Mesothelial cell of epicardium (in vitro differentiated cells): ENCODE measurements at regions not wholly inside any gene's neighbourhood (a gene's known extent, or its start where the extent isn't known, plus 50 kb on each side); places are given as distances from the start of the nearest gene placed in this dataset.

Experiments used
- DNase-seq, 2 experiments: peaks; one replicate each; pipeline ENCODE4 v3.0.0; 2021; ENCODE audit warnings: low spot score in 2 of 2; ENCODE audit not compliant: unreplicated experiment in 2 of 2
- H3K27ac Mint-ChIP-seq: 2 replicates; pipeline ENCODE4 v1.8.0; 2021; ENCODE audit warnings: mixed read lengths
- H3K27me3 Mint-ChIP-seq: 2 replicates; pipeline ENCODE4 v1.8.0; 2021; ENCODE audit warnings: low read depth, mixed read lengths
- H3K36me3 Mint-ChIP-seq: 2 replicates; pipeline ENCODE4 v1.8.0; 2021; ENCODE audit warnings: mixed read lengths
- H3K4me1 Mint-ChIP-seq: 2 replicates; pipeline ENCODE4 v1.8.0; 2021; ENCODE audit warnings: mixed read lengths
- H3K4me3 Mint-ChIP-seq: 2 replicates; pipeline ENCODE4 v1.8.0; 2021; ENCODE audit warnings: mild to moderate bottlenecking, moderate library complexity, mixed read lengths
- H3K9me3 Mint-ChIP-seq: 2 replicates; pipeline ENCODE4 v1.8.0; 2021; ENCODE audit warnings: mixed read lengths
- CTCF ChIP-seq: fragments of 200-600 bp; sonication (generic); IDR thresholded peaks from one replicate; pipeline ENCODE4 v1.5.0; 2021; ENCODE audit warnings: antibody characterized with exemption; ENCODE audit not compliant: unreplicated experiment

GRCh38 chr5:165328846-165329245 is 1823.4 kb downstream of the MAT2B start:
- peaks cover 2% of the 10 kb centered on the region for H3K4me1 Mint-ChIP-seq
- no peaks in the 10 kb centered on the region for H3K9me3 Mint-ChIP-seq
- H3K27me3 Mint-ChIP-seq, result no peaks in the 10 kb centered on the region
- H3K36me3 Mint-ChIP-seq, result no peaks in the 10 kb centered on the region
- no peak for DNase-seq
- no peak for TF ChIP-seq CTCF
- H3K27ac Mint-ChIP-seq, result no peak overlapping the region
- H3K4me3 Mint-ChIP-seq, result no peak overlapping the region

- Mint-ChIP-seq H3K4me1 (peaks cover 2% of the 10 kb centered on the region), H3K27me3 (no peaks in the 10 kb centered on the region), H3K27ac (no peak overlapping the region), H3K4me3 (no peak overlapping the region), H3K9me3 (peaks cover 3% of the 10 kb centered on the region), H3K36me3 (no peaks in the 10 kb centered on the region)
- no peak for TF ChIP-seq CTCF
- no peak for DNase-seq
Measured at GRCh38 chr5:165333623-165334022, 1828.2 kb downstream of the MAT2B start.

- H3K27ac Mint-ChIP-seq, result no peak overlapping the region
- no peak for DNase-seq
- no peak for TF ChIP-seq CTCF
- H3K9me3 Mint-ChIP-seq, result peaks cover 3% of the 10 kb centered on the region
- no peak overlapping the region for H3K4me3 Mint-ChIP-seq
- no peaks in the 10 kb centered on the region for H3K27me3 Mint-ChIP-seq
- H3K36me3 Mint-ChIP-seq, result no peaks in the 10 kb centered on the region
- H3K4me1 Mint-ChIP-seq, result no peaks in the 10 kb centered on the region
Measured at GRCh38 chr5:165334201-165334600, 1828.8 kb downstream of the MAT2B start.

- Mint-ChIP-seq H3K4me3 (no peak overlapping the region), H3K36me3 (no peaks in the 10 kb centered on the region), H3K4me1 (peaks cover 11% of the 10 kb centered on the region), H3K27me3 (no peaks in the 10 kb centered on the region), H3K27ac (no peak overlapping the region), H3K9me3 (no peaks in the 10 kb centered on the region)
- no peak for TF ChIP-seq CTCF
- no peak for DNase-seq
Measured at GRCh38 chr5:165349735-165350134, 1844.3 kb downstream of the MAT2B start.

GRCh38 chr5:165351342-165351741 is 1845.9 kb downstream of the MAT2B start:
- no peaks in the 10 kb centered on the region for H3K27me3 Mint-ChIP-seq
- TF ChIP-seq CTCF, result no peak
- DNase-seq, result no peak
- H3K36me3 Mint-ChIP-seq, result no peaks in the 10 kb centered on the region
- peaks cover 11% of the 10 kb centered on the region for H3K4me1 Mint-ChIP-seq
- no peaks in the 10 kb centered on the region for H3K9me3 Mint-ChIP-seq
- no peak overlapping the region for H3K27ac Mint-ChIP-seq
- H3K4me3 Mint-ChIP-seq, result no peak overlapping the region

- Mint-ChIP-seq H3K4me3 (no peak overlapping the region), H3K27me3 (no peaks in the 10 kb centered on the region), H3K9me3 (no peaks in the 10 kb centered on the region), H3K36me3 (no peaks in the 10 kb centered on the region), H3K4me1 (peaks cover 2% of the 10 kb centered on the region), H3K27ac (no peak overlapping the region)
- no peak for TF ChIP-seq CTCF
- DNase-seq, result no peak
Measured at GRCh38 chr5:165360366-165360765, 1854.9 kb downstream of the MAT2B start.
